ENCODE measurements at regions not wholly inside any gene's neighbourhood (a gene's known extent, or its start where the extent isn't known, plus 50 kb on each side); places are given as distances from the start of the nearest gene placed in this dataset.
"Not testable (repeated sequence)": the region's sequence is repeated elsewhere in the genome, so short reads cannot be mapped to it uniquely, and the experiment has no call there.

- H3K4me3 ChIP-seq; H3K9me3 ChIP-seq; H3K27ac ChIP-seq; H3K36me3 ChIP-seq (ENCODE audit: low read depth, missing control alignments); intact Hi-C loops (cut with DNase I; ENCODE audit: low total_unique reads); H3K4me1 ChIP-seq; H3K27me3 ChIP-seq; DNase-seq: not testable (repeated sequence)
- 85 to 87% methylated on average over 8 to 14 of the region's 17 CpGs for WGBS, 2 donors
These were observed 3879.3 kb downstream of the SRGAP2C start for GRCh38 chr1:125064029-125064428.

- Histone ChIP-seq H3K36me3 (ENCODE audit: low read depth, missing control alignments) (no peaks in the 10 kb centered on the region), H3K9me3 (no peaks in the 10 kb centered on the region), H3K27ac (no peak overlapping the region), H3K4me3 (no peak overlapping the region), H3K4me1 (no peaks in the 10 kb centered on the region), H3K27me3 (no peaks in the 10 kb centered on the region)
- WGBS, 2 donors = 60 to 76% methylated on average over 6 to 21 of the region's 21 CpGs
- intact Hi-C loops (cut with DNase I; ENCODE audit: low total_unique reads) = no loop called here
- no peak for TF ChIP-seq POLR2A (IDR thresholded peaks at IDR 0.05)
- no peak for TF ChIP-seq CTCF (IDR thresholded peaks at IDR 0.05)
- DNase-seq = no peak
These were observed 3879.7 kb downstream of the SRGAP2C start for GRCh38 chr1:125064481-125064880.

GRCh38 chr1:125065092-125065820 lies 3880.5 kb downstream of the SRGAP2C start:
- Histone ChIP-seq H3K36me3 (ENCODE audit: low read depth, missing control alignments) (no peaks in the 10 kb centered on the region), H3K27ac (no peak overlapping the region), H3K4me3 (no peak overlapping the region), H3K4me1 (no peaks in the 10 kb centered on the region), H3K9me3 (no peaks in the 10 kb centered on the region), H3K27me3 (no peaks in the 10 kb centered on the region)
- DNase-seq = no peak
- TF ChIP-seq CTCF (IDR thresholded peaks at IDR 0.05) (no peak), POLR2A (IDR thresholded peaks at IDR 0.05) (no peak)
- intact Hi-C loops (cut with DNase I; ENCODE audit: low total_unique reads) = no loop called here
- WGBS, 2 donors = 74 to 83% methylated on average over 37 of the region's 37 CpGs

- TF ChIP-seq CTCF (IDR thresholded peaks at IDR 0.05) (no peak), POLR2A (IDR thresholded peaks at IDR 0.05) (no peak)
These were observed 3881.0 kb downstream of the SRGAP2C start for GRCh38 chr1:125065821-125066180.

DNA sequence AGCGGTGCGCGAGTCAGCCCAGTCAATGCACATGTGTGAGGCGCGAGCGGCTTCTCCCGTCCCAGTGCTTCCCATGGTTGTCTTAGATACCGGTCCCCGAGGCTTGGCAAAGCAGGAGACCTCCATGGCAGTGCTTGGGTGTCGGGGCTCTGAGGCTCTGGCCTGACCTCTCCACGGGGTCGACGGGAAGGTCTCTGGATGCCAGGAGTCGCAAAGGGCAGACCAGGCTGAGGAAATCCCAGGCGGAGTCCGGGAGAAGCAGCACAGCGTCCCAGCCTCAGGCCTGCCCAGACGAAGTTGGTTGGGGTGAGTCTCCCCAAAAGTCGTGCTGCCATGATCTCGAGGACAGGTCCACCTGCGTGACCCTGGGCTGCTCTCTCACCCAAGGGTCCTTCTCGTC lies 3881.6 kb downstream of the SRGAP2C start:
- DNase-seq = no peak
- intact Hi-C loops (cut with DNase I; ENCODE audit: low total_unique reads) = no loop called here
- WGBS, 2 donors = 73 to 77% methylated on average over 15 to 22 of the region's 22 CpGs

More at GRCh38 chr1:125065821-125066180, 3881.0 kb downstream of the SRGAP2C start:
- Histone ChIP-seq H3K27me3 (no peaks in the 10 kb centered on the region), H3K4me1 (no peaks in the 10 kb centered on the region), H3K4me3 (no peak overlapping the region), H3K9me3 (no peaks in the 10 kb centered on the region), H3K36me3 (ENCODE audit: low read depth, missing control alignments) (no peaks in the 10 kb centered on the region), H3K27ac (no peak overlapping the region)
- intact Hi-C loops (cut with DNase I; ENCODE audit: low total_unique reads) = no loop called here
- WGBS, 2 donors = 69 to 71% methylated on average over 14 of the region's 14 CpGs
- DNase-seq = no peak

DNA sequence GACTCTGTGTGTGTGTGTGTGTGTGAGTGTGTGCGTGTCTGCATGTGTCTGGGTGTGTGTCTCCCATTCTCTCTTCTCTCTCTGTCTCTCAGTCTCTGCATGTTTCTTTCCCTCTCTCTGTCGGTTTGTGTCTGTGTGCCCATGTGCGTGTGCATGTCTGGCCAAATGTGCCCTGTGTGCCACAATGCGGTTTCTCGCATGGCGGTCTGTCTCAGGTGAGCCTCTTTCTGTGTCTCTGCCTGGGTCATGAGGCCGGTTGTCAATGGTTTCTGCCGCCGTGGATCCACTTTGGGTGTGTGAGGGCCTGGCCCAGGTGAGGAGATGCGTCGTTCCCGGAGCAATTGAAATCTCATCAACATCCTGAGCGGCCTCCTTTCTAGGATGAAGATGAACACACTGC lies 3882.1 kb downstream of the SRGAP2C start:
- H3K27ac ChIP-seq; H3K9me3 ChIP-seq; DNase-seq; H3K4me1 ChIP-seq; intact Hi-C loops (cut with DNase I; ENCODE audit: low total_unique reads); H3K36me3 ChIP-seq (ENCODE audit: low read depth, missing control alignments); H3K4me3 ChIP-seq; H3K27me3 ChIP-seq: not testable (repeated sequence)
- WGBS, 2 donors = 83 to 87% methylated on average over 7 to 12 of the region's 13 CpGs

More for the DNA sequence above, 3881.6 kb downstream of the SRGAP2C start:
- Histone ChIP-seq H3K9me3 (no peaks in the 10 kb centered on the region), H3K4me3 (no peak overlapping the region), H3K27ac (no peak overlapping the region), H3K4me1 (no peaks in the 10 kb centered on the region), H3K36me3 (ENCODE audit: low read depth, missing control alignments) (no peaks in the 10 kb centered on the region), H3K27me3 (no peaks in the 10 kb centered on the region)
- TF ChIP-seq POLR2A (IDR thresholded peaks at IDR 0.05) (no peak), CTCF (IDR thresholded peaks at IDR 0.05) (no peak)
